GM12891 (cell line): ENCODE measurements at regions not wholly inside any gene's neighbourhood (a gene's known extent, or its start where the extent isn't known, plus 50 kb on each side); places are given as distances from the start of the nearest gene placed in this dataset.

Experiments
- DNase-seq: peaks from one replicate; pipeline ENCODE4 v3.0.0; 2011; ENCODE audit warnings: low spot score; ENCODE audit not compliant: insufficient read length
- FAIRE-seq: peaks from 2 replicates; lab custom pipeline; 2011; peaks lifted over from hg19 to GRCh38; lab: Jason Lieb, UNC
- PAX5 ChIP-seq: IDR thresholded peaks from 2 replicates; pipeline ENCODE4 v1.6.1; 2011; ENCODE audit warnings: low read length, moderate library complexity, mild to moderate bottlenecking; ENCODE audit not compliant: insufficient read depth, severe bottlenecking
- POLR2A ChIP-seq: IDR thresholded peaks from 2 replicates; pipeline ENCODE4 v1.6.1; 2011; ENCODE audit warnings: low read depth, low read length, control low read depth
- POLR2AphosphoS5 ChIP-seq: IDR thresholded peaks from 2 replicates; pipeline ENCODE4 v1.6.1; 2011; ENCODE audit warnings: low read depth, low read length, control low read depth
- POU2F2 ChIP-seq: IDR thresholded peaks from 2 replicates; pipeline ENCODE4 v1.6.1; 2011; ENCODE audit warnings: low read depth, mild to moderate bottlenecking, control low read depth, low read length, moderate library complexity
- SPI1 ChIP-seq: IDR thresholded peaks from 2 replicates; pipeline ENCODE4 v1.6.1; 2011; ENCODE audit warnings: low read depth, low read length, control low read depth
- TAF1 ChIP-seq: IDR thresholded peaks from 2 replicates; pipeline ENCODE4 v1.6.1; 2011; ENCODE audit warnings: low read depth, low read length, control low read depth

DNA sequence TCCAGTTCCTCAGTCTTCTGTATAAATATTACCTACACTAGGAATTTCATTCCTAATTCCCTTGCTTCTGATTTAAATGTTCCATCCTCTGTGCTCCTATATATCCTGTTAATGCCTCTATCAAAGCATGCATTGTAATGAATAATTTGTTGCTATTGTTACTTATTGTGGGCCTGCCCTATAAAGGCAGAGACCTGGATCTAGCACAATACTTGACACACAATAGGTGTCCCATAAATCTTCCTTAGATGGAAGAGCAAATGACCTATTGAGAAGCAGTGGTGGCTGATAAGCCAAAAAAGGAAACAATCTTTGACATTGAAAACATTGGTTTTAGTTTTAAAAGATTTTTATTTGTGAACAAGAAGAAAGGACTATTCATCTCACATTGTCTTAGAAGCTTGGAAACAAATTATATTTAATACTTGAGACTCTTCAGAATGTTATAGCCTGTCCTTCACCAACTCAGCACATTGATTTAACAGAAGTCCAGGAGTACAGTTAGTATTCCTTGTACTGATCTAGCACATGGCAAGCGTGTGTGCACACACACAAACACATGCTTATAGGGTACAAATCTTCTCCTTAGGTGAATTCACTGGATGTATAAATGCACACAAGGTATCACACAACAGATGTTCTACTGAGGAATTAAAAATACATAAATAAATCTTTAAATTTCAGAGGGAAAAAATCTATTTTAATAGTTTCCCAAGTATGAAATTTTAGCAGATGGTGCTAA, 135.9 kb downstream of the DUSP6 start:
- no peak for FAIRE-seq
- DNase-seq = no peak
- TF ChIP-seq POLR2AphosphoS5 (no peak), POLR2A (no peak), POU2F2 (no peak), PAX5 (no peak), SPI1 (no peak), TAF1 (no peak)

DNA sequence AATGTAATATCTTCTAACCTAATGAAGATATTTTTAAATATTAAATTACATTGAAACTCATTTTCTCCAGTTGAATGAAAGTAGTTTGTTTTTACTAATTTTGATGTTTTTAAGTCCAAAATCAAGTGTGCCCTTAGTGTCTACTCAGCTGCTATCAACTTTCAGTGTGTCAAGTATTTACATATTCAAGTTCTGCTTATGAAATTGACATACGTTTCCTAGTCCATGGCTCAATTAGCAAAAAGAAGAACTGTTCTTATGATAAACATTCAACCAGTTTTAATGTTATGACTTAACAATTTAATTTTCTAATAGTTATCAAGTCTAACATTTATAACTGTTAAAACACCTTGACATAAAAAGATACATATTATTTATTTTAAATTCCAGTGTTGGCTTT, 137.1 kb downstream of the DUSP6 start:
- no peak for DNase-seq
- TF ChIP-seq SPI1 = no peak
- no peak for TF ChIP-seq TAF1
- TF ChIP-seq POLR2AphosphoS5 = no peak
- no peak for TF ChIP-seq POLR2A
- TF ChIP-seq PAX5 = no peak
- TF ChIP-seq POU2F2 = no peak
- no peak for FAIRE-seq

DNA sequence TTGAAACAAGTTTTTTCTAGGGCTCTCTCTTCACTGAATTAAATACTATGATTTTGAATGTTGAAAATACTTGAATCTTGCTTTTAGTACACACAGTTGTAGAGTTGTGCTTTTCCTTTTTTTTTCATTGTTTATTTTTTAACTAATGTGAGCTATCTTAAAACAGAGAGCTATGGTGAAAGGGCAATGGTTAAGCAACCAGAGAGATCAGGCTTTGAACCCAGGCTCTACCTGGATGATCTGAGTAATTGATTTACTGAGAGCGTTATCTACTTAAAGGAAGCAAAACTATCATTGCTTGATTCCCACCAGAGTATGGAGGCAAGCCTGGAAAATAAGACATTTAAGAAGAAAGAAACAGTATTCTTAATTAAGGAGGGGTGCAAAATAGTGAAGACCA, 138.6 kb downstream of the DUSP6 start:
- no peak for FAIRE-seq
- no peak for DNase-seq
- no peak for TF ChIP-seq POU2F2
- TF ChIP-seq SPI1 = no peak
- no peak for TF ChIP-seq POLR2AphosphoS5
- TF ChIP-seq TAF1 = no peak
- TF ChIP-seq PAX5 = no peak
- no peak for TF ChIP-seq POLR2A

DNA sequence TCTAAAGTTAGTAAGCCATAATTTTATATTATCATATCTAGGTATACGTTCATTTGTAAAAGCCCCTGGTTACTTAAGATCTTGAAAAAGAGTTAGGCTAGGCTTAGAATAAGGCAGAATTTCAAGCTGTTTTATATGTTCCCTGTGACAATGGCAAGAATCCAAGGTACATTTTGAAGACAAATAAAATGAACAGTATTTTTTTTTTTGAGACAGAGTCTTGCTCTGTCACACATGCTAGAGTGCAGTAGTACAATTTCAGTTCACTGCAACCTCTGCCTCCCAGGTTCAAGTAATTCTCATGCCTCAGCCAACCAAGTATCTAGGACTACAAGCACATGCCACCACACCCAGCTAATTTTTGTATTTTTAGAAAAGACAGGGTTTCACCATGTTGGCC, 139.2 kb downstream of the DUSP6 start:
- TF ChIP-seq POLR2AphosphoS5 (no peak), TAF1 (no peak), PAX5 (no peak), POU2F2 (no peak), POLR2A (no peak), SPI1 (no peak)
- FAIRE-seq = no peak
- no peak for DNase-seq

DNA sequence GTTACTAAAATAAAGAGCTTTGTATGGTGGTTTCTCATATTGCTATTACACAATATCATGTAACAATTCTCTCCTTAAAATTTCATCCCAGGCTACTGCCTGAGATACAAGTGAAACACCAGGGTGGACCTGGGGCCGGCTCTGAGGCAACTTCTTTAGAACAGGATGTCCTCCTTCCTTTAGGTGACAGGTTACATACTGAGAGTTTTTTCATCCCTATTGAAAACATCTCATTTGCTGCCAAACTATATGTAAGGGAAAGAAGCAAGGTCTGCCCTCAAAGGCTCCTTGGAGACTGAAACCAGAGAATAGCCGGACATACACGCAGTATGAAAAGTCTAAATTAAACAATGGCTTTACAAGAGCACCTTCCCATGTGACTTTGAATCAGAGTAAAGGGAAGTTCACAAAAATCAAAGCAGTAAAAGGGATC, 139.9 kb downstream of the DUSP6 start:
- DNase-seq (no peak), FAIRE-seq (no peak)
- TF ChIP-seq POLR2A (no peak), SPI1 (no peak), PAX5 (no peak), POU2F2 (no peak), TAF1 (no peak), POLR2AphosphoS5 (no peak)

DNA sequence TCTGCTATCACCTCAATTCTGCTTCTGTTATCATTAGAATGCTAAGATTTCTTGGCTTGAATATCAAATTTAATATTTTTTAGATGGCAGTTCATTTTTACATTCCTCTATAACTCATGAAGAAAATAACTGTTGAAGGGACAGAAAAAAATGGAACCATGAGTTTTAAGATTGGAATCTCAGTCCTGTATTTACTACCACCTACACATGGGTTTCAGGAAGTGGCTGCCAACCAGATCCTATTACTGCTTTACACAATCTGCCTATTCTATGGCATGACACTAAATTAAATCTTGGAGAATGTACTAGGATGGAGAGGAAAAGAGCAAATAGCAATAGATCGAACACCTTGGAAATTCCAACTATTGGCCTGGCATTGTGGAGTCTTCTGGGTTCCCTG, 140.8 kb downstream of the DUSP6 start:
- no peak for FAIRE-seq
- TF ChIP-seq TAF1 (no peak), POU2F2 (no peak), SPI1 (no peak), POLR2AphosphoS5 (no peak), PAX5 (no peak), POLR2A (no peak)
- no peak for DNase-seq

DNA sequence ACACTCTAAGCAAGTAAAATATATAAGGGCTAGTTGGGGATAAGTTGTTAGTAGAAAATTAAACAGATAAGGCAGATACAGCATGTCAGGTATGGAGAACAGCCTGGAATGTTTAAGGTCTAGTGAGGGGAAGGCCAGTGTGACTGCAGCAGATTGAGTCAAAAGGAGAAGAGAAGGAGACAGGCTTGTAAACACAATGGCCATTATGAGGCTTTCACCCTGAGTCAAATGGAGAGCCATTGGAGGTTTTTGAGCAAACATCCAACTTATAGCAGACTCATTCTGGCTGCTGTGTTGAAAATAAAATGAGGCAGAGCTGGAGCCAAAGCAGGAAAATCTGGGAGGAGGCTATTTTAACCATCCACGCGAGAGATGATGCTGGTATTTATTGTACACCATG, 142.0 kb downstream of the DUSP6 start:
- TF ChIP-seq PAX5 (no peak), SPI1 (no peak)
- DNase-seq (no peak), FAIRE-seq (no peak)

DNA sequence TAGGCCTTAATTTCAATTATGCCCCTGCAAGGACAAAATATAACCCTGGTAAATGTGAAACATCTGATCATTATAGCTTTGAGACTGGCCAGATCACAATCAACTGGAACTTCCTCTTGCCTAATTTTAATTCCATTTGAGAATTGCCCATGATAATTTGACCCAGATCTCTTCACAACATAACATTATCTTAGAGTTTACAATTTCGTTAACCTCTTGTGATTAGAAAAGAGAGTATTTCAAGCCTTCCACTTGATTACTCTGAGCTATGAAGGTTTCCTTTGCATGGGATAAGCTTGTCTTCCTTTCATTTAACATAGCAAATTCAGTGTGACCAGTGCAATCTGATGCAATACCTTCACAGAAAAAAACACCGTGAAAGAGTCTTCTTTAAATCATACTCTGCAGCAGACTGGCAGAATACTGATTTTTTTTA, 143.6 kb downstream of the DUSP6 start:
- FAIRE-seq (no peak), DNase-seq (no peak)
- no peak for TF ChIP-seq PAX5
- no peak for TF ChIP-seq POLR2AphosphoS5
- TF ChIP-seq TAF1 = no peak
- no peak for TF ChIP-seq POU2F2
- TF ChIP-seq SPI1 = no peak
- no peak for TF ChIP-seq POLR2A

DNA sequence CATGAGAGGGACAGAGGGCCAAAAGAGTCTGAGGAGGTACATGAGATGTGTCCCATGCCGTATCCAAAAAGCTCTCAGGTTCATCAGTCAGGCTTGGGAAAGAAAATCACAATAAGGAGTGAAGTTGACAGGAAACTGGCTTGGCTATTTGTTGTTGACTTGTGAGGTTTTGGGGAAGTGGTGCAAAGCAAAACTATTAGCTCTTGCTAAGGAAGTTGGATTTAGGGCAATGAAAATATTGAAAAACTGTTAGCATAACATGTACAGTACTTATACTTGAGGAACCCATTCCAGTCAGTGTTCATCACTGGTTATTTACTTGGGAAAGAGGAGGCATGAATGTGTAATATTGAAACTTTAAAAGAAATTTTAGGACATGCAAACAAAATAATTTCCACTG, 145.9 kb downstream of the DUSP6 start:
- no peak for TF ChIP-seq POLR2AphosphoS5
- TF ChIP-seq SPI1 = 0 out of 2 replicates have a peak, but pooled peaks have one; percentile 1
- no peak for DNase-seq
- FAIRE-seq = no peak

DNA sequence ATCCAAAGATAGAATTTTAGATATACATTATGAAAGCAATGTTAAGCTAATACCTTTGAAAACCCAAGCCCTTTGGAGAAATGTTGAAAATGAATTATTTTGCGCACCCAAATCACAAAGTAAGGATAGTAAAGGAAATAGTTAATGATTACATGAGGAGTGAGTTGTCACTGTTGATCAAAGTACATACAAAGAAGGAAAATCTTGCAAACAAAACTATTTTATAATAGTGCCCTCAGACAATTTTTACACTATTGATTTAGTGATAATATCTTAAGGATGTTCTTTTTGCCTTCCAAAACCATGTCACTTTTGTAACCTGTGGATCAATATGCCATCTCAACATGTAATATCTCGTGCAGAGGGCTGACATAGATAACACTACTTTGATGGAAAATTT, 146.8 kb downstream of the DUSP6 start:
- DNase-seq (no peak), FAIRE-seq (no peak)
- no peak for TF ChIP-seq POLR2AphosphoS5
